Keratinocyte (primary cell): ENCODE measurements at regions not wholly inside any gene's neighbourhood (a gene's known extent, or its start where the extent isn't known, plus 50 kb on each side); places are given as distances from the start of the nearest gene placed in this dataset.
A peak's percentile ranks its signal among the peaks of the same experiment; 100 is the strongest.
"Not testable (repeated sequence)": the region's sequence is repeated elsewhere in the genome, so short reads cannot be mapped to it uniquely, and the experiment has no call there.

Experiments
- DNase-seq: peaks from one replicate; pipeline ENCODE4 v3.0.0-alpha.2; 2011; ENCODE audit warnings: low read depth, missing footprints, low spot score
- FAIRE-seq: peaks from 2 replicates; lab custom pipeline; 2011; peaks lifted over from hg19 to GRCh38; lab: Jason Lieb, UNC
- H2AFZ ChIP-seq: 2 replicates; pipeline ENCODE4 v1.6.0; 2012; ENCODE audit warnings: low read length, control low read depth, inconsistent platforms; ENCODE audit not compliant: control insufficient read depth
- H3K27ac ChIP-seq: 2 replicates; pipeline ENCODE4 v1.5.1; 2011; ENCODE audit warnings: low read length; ENCODE audit not compliant: control insufficient read depth, insufficient read depth
- H3K27me3 ChIP-seq: 3 replicates; pipeline ENCODE4 v1.6.0; 2011; ENCODE audit warnings: low read length; ENCODE audit not compliant: control insufficient read depth, insufficient read depth; ENCODE audit errors: extremely low read depth
- H3K36me3 ChIP-seq, 2 experiments: 2 replicates in 1 of 2; 3 replicates in 1 of 2; pipeline ENCODE4 v1.5.1; 2011; ENCODE audit warnings: low read length in 2 of 2, mild to moderate bottlenecking in 1 of 2; ENCODE audit not compliant: control insufficient read depth in 2 of 2, insufficient read depth in 2 of 2; ENCODE audit errors: extremely low read depth in 1 of 2
- H3K4me1 ChIP-seq: 3 replicates; pipeline ENCODE4 v1.5.1; 2011; ENCODE audit warnings: low read length; ENCODE audit not compliant: control insufficient read depth, insufficient read depth; ENCODE audit errors: extremely low read depth
- H3K4me2 ChIP-seq: 3 replicates; pipeline ENCODE4 v1.6.0; 2011; ENCODE audit warnings: low read depth, low read length; ENCODE audit not compliant: control insufficient read depth, insufficient read depth; ENCODE audit errors: extremely low read depth
- H3K4me3 ChIP-seq, 3 experiments: fragments of 200-600 bp in 1 of 3; sonication (generic) in 1 of 3; 2 replicates in 2 of 3; 3 replicates in 1 of 3; pipeline ENCODE4 v1.5.1; 2011 to 2016; ENCODE audit warnings: low read length in 3 of 3, mild to moderate bottlenecking in 3 of 3, control low read depth in 2 of 3, inconsistent platforms in 1 of 3, low read depth in 1 of 3, mixed read lengths in 1 of 3, mixed run types in 1 of 3, moderate library complexity in 1 of 3; ENCODE audit not compliant: control insufficient read depth in 2 of 3, insufficient read depth in 2 of 3; ENCODE audit errors: extremely low read depth in 1 of 3
- H3K79me2 ChIP-seq: 2 replicates; pipeline ENCODE4 v1.6.0; 2012; ENCODE audit warnings: low read length; ENCODE audit not compliant: control insufficient read depth, insufficient read depth
- H3K9ac ChIP-seq: 3 replicates; pipeline ENCODE4 v1.6.0; 2011; ENCODE audit warnings: low read length; ENCODE audit not compliant: control insufficient read depth, insufficient read depth; ENCODE audit errors: extremely low read depth
- H3K9me1 ChIP-seq: 3 replicates; pipeline ENCODE4 v1.6.0; 2011; ENCODE audit warnings: low read length; ENCODE audit not compliant: control insufficient read depth, insufficient read depth; ENCODE audit errors: extremely low read depth
- H3K9me3 ChIP-seq: 2 replicates; pipeline ENCODE4 v1.5.1; 2012; ENCODE audit warnings: low read depth, low read length; ENCODE audit not compliant: control insufficient read depth
- H4K20me1 ChIP-seq: 3 replicates; pipeline ENCODE4 v1.6.0; 2011; ENCODE audit warnings: low read length; ENCODE audit not compliant: control insufficient read depth, insufficient read depth; ENCODE audit errors: extremely low read depth
- CTCF ChIP-seq, 3 experiments: IDR thresholded peaks in 1 of 3; conservative IDR thresholded peaks in 1 of 3; optimal IDR thresholded peaks in 1 of 3; 2 replicates in 2 of 3; 3 replicates in 1 of 3; pipeline versions ENCODE3 to v1.5.1; 2011; ENCODE audit warnings: low read length in 3 of 3, mild to moderate bottlenecking in 3 of 3, moderate library complexity in 2 of 3, control low read depth in 1 of 3, inconsistent platforms in 1 of 3; ENCODE audit not compliant: insufficient read depth in 2 of 3; ENCODE audit errors: extremely low read depth in 1 of 3
- EZH2 ChIP-seq: IDR thresholded peaks from one replicate; pipeline ENCODE4 v1.6.1; 2012; ENCODE audit warnings: inconsistent platforms, mild to moderate bottlenecking, low read length, moderate library complexity
- dilution Hi-C: fragments of 300-500 bp; cut with MboI; formaldehyde crosslinking; loops from one replicate; pipeline ENCODE4 v1.7.0; 2020; ENCODE audit warnings: low sequenced_read_pairs; ENCODE audit not compliant: extremely low pct_ligation_motif_present

- H3K9me3 ChIP-seq: no peaks in the 10 kb centered on the region
- FAIRE-seq: no peak
- no peak for TF ChIP-seq EZH2
- no peak for TF ChIP-seq CTCF (optimal IDR thresholded peaks at IDR 0.05 in 1 of 3, IDR thresholded peaks at IDR 0.05 in 1 of 3, conservative IDR thresholded peaks at IDR 0.05 in 1 of 3; ENCODE audit: extremely low read depth in 1 of 3, insufficient read depth in 2 of 3, low read length in 3 of 3)
Observed at GRCh38 chr2:109712746-109713145, 81.4 kb upstream of the RGPD5 start.

GRCh38 chr2:109715313-109715805 is 78.7 kb upstream of the RGPD5 start:
- Histone ChIP-seq H3K9ac (no peak overlapping the region), H3K9me3 (no peaks in the 10 kb centered on the region), H3K4me1 (peaks cover 3% of the 10 kb centered on the region), H3K27ac (no peak overlapping the region), H2AFZ (peak overlapping the region; percentile 27), H3K36me3 (no peaks in the 10 kb centered on the region), H4K20me1 (no peaks in the 10 kb centered on the region), H3K79me2 (no peaks in the 10 kb centered on the region), H3K9me1 (no peaks in the 10 kb centered on the region), H3K27me3 (no peaks in the 10 kb centered on the region), H3K4me2 (no peak overlapping the region), H3K4me3 (no peak overlapping the region)
- dilution Hi-C loops: no loop called here
- peak; percentile 90 for FAIRE-seq
- no peak for DNase-seq
- no peak for TF ChIP-seq EZH2
- TF ChIP-seq CTCF (optimal IDR thresholded peaks at IDR 0.05 in 1 of 3, IDR thresholded peaks at IDR 0.05 in 1 of 3, conservative IDR thresholded peaks at IDR 0.05 in 1 of 3; ENCODE audit: extremely low read depth in 1 of 3, insufficient read depth in 2 of 3, low read length in 3 of 3): peak; percentile 88 to 94 (median 91)

More at GRCh38 chr2:109712746-109713145, 81.4 kb upstream of the RGPD5 start:
- Histone ChIP-seq H3K79me2 (no peaks in the 10 kb centered on the region), H3K36me3 (no peaks in the 10 kb centered on the region), H3K27me3 (no peaks in the 10 kb centered on the region), H2AFZ (no peak overlapping the region), H3K27ac (no peak overlapping the region), H3K9me1 (no peaks in the 10 kb centered on the region), H3K4me2 (no peak overlapping the region), H4K20me1 (no peaks in the 10 kb centered on the region), H3K4me3 (no peak overlapping the region), H3K4me1 (no peaks in the 10 kb centered on the region), H3K9ac (no peak overlapping the region)
- no peak for DNase-seq
- dilution Hi-C loops: no loop called here

- H4K20me1 ChIP-seq, H3K4me3 ChIP-seq, H3K4me2 ChIP-seq, H3K27ac ChIP-seq, dilution Hi-C loops, H3K36me3 ChIP-seq, H3K9me3 ChIP-seq, FAIRE-seq, DNase-seq, H3K9me1 ChIP-seq, H3K27me3 ChIP-seq, H3K9ac ChIP-seq, H3K79me2 ChIP-seq, H2AFZ ChIP-seq: not testable (repeated sequence)
- H3K4me1 ChIP-seq: peaks cover 15% of the 10 kb centered on the region
Observed at GRCh38 chr2:109716596-109716995, 77.5 kb upstream of the RGPD5 start.
